HG03439 (cell line): ENCODE measurements at regions not wholly inside any gene's neighbourhood (a gene's known extent, or its start where the extent isn't known, plus 50 kb on each side); places are given as distances from the start of the nearest gene placed in this dataset.
"Not testable (repeated sequence)": the region's sequence is repeated elsewhere in the genome, so short reads cannot be mapped to it uniquely, and the experiment has no call there.

Experiments used
- ATAC-seq: cut with Tn5 transposase; IDR thresholded peaks from one replicate; pipeline ENCODE4 v1.9.1; 2021; ENCODE audit warnings: mild to moderate bottlenecking, moderate library complexity; ENCODE audit not compliant: unreplicated experiment

DNA sequence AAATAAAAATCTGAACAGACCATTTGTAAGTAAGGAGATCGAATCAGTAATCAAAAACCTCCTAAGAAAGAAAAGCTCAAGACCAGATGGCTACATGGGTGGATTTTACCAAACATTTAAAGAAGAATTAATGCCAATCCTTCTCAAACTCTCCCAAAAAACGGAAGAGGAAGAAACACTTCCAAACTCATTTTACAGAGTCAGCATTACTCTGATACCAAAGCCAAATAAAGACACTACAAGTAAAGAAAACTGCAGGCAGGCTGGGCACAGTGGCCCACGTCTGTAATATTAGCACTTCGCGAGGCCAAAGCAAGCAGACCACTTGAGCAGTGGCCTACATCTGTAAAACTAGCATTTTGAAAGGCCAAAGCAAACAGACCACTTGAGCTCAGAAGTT is 159.8 kb downstream of the DPY19L2 start:
- no peak for ATAC-seq

- no peak for ATAC-seq
Observed at GRCh38 chr12:63499567-63499966, 168.7 kb downstream of the DPY19L2 start.

- no peak for ATAC-seq
Observed at GRCh38 chr12:63498239-63498638, 170.1 kb downstream of the DPY19L2 start.

- no peak for ATAC-seq
Observed at GRCh38 chr12:63496654-63497053, 171.6 kb downstream of the DPY19L2 start.

- no peak for ATAC-seq
Observed at GRCh38 chr12:63495974-63496373, 172.3 kb downstream of the DPY19L2 start.

DNA sequence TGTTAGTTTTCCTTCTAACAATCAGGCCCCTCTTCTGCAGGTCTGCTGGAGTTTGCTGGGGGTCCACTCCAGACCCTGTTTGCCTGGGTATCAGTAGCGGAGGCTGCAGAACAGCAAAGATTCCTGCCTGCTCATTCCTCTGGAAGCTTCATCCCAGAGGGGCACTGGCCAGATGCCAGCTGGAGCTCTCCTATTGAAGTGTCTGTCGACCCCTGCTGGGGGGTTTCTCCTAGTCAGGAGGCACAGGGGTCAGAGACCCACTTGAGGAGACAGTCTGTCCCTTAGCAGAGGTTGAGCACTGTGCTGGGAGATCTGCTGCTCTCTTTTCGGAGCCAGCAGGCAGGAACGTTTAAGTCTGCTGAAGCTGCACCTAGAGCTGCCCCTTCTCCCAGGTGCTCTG is 174.9 kb downstream of the DPY19L2 start:
- not testable (repeated sequence) for ATAC-seq

DNA sequence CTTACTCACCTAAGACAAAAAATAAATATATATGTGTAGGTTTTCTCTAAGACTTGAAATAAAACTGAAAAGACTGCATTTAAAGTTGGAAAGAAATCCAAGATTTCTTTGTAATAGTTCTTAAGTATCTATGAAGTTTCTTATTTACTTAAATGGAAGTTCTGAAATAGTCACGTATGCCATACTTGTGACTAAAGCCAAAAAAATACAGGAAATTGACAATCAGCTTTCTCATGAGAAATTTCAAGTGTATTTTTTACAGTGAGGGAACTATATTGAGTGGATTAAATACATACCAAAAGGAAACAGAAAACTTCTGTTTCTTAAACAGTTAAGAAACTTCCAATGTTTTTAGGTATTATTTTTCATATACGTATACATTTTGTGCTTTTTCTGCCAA is 188.1 kb downstream of the DPY19L2 start:
- ATAC-seq: no peak

- no peak for ATAC-seq
Observed at GRCh38 chr12:63470161-63470560, 198.1 kb downstream of the DPY19L2 start.

DNA sequence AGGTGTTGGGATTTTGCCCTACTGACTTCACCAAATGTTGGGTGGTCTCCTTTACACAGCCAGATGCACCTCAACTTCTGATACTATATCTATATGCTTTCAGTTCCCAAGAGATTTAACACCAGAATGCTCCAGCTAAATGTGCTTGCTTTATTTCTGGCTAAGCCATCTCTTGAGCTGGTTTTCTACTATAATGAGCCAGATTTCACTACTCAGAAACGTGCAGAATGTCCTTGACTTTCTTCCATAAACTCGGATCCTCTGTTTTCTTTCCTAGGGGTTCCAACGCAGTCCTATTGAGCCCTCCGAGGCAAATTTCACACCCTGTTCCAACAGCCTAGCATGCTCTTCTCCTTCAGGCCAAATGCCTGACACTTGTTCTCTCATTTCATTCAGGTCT is 200.3 kb downstream of the DPY19L2 start:
- ATAC-seq: no peak

DNA sequence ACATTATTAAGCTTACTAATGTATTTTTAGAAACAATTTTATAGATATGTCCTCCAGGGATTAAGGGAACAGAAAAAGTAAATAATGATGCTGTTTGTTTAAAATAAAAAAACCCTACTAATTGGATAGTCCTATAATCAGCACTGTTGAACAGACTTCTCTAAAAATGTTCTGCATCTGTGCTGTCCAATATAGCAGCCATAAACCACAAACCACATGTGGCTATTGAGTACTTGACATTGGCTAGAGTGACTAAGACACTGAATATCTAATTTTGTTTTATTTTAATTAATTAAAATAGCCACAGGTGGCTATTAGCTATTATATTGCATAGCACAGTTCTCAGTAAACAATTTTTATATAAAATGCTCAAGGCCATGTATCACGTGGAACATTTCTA is 210.4 kb downstream of the DPY19L2 start:
- no peak for ATAC-seq

- ATAC-seq: no peak
Observed at GRCh38 chr12:63457428-63457827, 210.9 kb downstream of the DPY19L2 start.

GRCh38 chr12:63450816-63451215 is 217.5 kb downstream of the DPY19L2 start:
- ATAC-seq: no peak

DNA sequence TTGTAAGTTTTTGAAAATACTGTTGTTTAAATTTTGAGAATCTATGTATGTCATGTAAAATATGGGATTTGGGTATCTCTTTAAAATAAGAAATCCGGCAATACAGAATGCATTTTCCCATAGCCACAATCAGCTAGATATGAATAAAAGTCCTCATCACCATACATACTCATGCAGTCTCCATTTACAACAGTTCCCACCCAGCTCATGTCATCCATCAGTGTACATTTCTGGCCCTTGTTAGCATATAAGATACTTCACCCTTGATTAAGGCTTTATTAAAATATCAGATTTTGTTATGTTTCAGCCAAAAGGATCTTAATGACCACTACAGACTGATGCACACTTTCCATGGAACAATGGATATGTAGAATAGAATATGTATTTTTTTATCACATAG is 218.0 kb downstream of the DPY19L2 start:
- no peak for ATAC-seq

- ATAC-seq: no peak
Observed at GRCh38 chr12:63445224-63445880, 222.9 kb downstream of the DPY19L2 start.

DNA sequence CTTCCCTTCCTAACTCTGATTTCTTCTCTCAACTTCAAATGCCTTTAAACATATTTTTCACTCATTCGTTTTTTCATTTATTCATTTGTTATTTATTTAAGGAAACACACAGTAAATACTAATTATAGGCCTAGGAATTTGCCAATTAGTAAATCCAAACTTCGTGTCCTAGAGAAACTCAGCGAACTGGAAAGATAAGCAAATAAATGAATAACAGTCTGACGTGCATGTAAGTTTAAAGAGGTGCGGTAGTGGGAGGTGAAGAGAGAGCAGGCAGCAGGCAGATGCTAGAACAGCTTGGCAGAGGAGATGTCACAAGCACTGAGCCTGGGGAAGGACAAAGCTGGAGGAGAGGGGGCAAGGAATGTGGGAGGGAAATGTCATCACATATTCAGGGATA is 228.2 kb downstream of the DPY19L2 start:
- ATAC-seq: no peak

DNA sequence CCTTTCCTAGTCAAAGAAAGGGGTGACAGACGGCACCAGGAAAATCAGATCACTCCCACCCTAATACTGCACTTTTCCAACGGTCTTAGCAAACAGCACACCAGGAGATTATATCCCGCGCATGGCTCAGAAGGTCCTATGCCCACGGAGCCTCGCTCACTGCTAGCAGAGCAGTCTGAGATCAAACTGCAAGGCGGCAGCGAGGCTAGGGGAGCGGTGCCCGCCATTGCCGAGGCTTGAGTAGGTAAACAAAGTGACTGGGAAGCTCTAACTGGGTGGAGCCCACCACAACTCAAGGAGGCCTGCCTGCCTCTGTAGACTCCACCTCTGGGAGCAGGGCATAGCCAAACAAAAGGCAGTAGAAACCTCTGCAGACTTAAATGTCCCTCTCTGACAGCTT is 233.9 kb downstream of the DPY19L2 start:
- not testable (repeated sequence) for ATAC-seq

DNA sequence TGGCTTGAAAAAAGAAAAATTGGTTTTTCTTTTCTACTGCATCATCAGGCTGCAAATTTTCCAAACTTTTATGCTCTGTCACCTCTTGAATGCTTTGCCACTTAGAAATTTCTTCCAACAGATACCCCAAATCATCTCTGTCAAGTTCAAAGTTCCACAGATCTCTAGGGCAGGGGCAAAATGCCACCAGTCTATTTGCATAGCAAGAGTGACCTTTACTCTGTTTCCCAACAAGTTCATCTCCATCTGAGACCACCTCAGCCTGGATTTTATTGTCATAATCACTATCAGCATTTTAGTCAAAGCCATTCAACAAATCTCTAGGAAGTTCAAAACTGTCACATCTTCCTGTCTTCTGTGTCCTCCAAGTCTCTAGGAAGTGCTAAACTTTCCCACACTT is 240.3 kb downstream of the DPY19L2 start:
- ATAC-seq: not testable (repeated sequence)

- ATAC-seq: not testable (repeated sequence)
Observed at GRCh38 chr12:63427029-63427428, 241.3 kb downstream of the DPY19L2 start.

DNA sequence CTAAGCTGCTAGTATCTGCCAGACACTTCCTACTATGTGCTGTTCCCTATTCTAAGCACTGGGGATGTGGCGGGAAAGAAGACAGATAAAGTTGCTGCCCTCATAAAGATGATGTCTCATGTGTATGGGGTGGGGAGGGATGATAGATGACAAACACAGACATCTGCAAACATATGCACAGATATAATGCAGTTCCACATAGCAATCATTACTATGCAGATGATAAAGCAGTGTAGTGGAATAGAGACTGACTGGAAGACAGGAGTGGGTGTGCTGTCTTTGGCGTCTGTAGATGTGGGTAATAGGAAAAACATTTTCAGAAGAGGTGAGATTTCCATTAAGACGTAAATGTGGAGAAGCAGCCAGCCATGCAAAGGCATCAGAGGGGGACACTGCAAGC is 243.6 kb downstream of the DPY19L2 start:
- no peak for ATAC-seq

- no peak for ATAC-seq
Observed at GRCh38 chr12:63423839-63424238, 244.5 kb downstream of the DPY19L2 start.

DNA sequence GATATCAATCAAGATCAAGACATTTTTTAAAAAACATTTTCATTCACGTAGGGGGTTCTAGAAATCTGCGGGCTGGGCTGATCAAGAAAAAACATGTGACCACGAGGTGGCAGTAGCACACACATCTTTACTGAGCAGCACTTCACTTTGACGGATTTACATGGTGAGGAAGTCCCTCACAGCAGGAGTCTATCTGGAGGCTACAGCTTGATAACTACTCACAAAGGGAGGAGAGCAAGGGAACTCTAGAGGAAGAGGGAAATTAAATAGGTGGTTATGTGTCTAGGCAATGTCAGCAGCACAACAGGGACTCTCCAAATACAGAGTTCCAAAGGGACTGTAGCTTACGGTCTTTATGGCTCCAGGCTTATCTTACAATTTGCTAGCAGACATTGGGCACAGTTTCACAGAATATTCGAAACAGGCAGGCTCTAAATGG is 248.1 kb downstream of the DPY19L2 start:
- ATAC-seq: peak; percentile 84

DNA sequence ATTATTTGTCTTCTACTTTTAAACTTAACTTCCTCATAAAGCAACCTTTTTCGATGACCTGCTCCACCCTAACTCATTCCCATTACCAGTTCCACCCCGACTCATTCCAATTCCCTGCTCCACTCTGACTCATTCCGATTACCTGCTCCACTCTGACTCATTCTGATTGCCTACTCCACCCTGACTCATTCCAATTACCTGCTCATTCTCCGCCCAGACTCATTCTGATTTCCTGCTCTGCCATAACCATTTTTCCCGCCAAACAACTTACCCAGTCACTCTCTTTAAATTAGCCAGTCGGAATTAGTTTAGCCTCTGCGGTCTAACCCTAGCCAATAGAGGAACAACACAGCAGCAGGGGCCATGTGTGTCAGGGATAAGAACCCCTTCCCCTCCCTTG is 249.1 kb downstream of the DPY19L2 start:
- no peak for ATAC-seq

- no peak for ATAC-seq
Observed at GRCh38 chr12:63416788-63417187, 251.5 kb downstream of the DPY19L2 start.
